ENCODE measurements at regions not wholly inside any gene's neighbourhood (a gene's known extent, or its start where the extent isn't known, plus 50 kb on each side); places are given as distances from the start of the nearest gene placed in this dataset.
"Not testable (repeated sequence)": the region's sequence is repeated elsewhere in the genome, so short reads cannot be mapped to it uniquely, and the experiment has no call there.

GRCh38 chr16:29197494-29198100 lies 208.9 kb downstream of the NPIPB11 start:
- CTCF ChIA-PET; intact Hi-C loops (cut with DNase I, micrococcal nuclease); H3K36me3 Mint-ChIP-seq (ENCODE audit: low read depth); ATAC-seq; H3K27me3 Mint-ChIP-seq; H3K27ac Mint-ChIP-seq; POLR2A ChIA-PET; H3K4me3 Mint-ChIP-seq; H3K9me3 Mint-ChIP-seq (ENCODE audit: low read depth); H3K4me1 Mint-ChIP-seq; DNase-seq: not testable (repeated sequence)

GRCh38 chr16:29196746-29197145 lies 209.8 kb downstream of the NPIPB11 start:
- ATAC-seq; H3K27me3 Mint-ChIP-seq; H3K9me3 Mint-ChIP-seq (ENCODE audit: low read depth); H3K36me3 Mint-ChIP-seq (ENCODE audit: low read depth); POLR2A ChIA-PET; H3K4me1 Mint-ChIP-seq; H3K4me3 Mint-ChIP-seq; DNase-seq; CTCF ChIA-PET; H3K27ac Mint-ChIP-seq; intact Hi-C loops (cut with DNase I, micrococcal nuclease): not testable (repeated sequence)

GRCh38 chr16:29195116-29195872 lies 210.4 kb downstream of the LAT start:
- H3K27me3 Mint-ChIP-seq; H3K36me3 Mint-ChIP-seq (ENCODE audit: low read depth); CTCF ChIA-PET; H3K4me3 Mint-ChIP-seq; H3K4me1 Mint-ChIP-seq; ATAC-seq; POLR2A ChIA-PET; H3K27ac Mint-ChIP-seq; DNase-seq; H3K9me3 Mint-ChIP-seq (ENCODE audit: low read depth); intact Hi-C loops (cut with DNase I, micrococcal nuclease): not testable (repeated sequence)

- CTCF ChIA-PET, result not testable (repeated sequence)
Observed at GRCh38 chr16:29194185-29194844, 209.5 kb downstream of the LAT start.

GRCh38 chr16:29193634-29194033 lies 208.8 kb downstream of the LAT start:
- intact Hi-C loops (cut with DNase I, micrococcal nuclease); H3K36me3 Mint-ChIP-seq (ENCODE audit: low read depth); H3K4me3 Mint-ChIP-seq; ATAC-seq; H3K27me3 Mint-ChIP-seq; H3K27ac Mint-ChIP-seq; H3K9me3 Mint-ChIP-seq (ENCODE audit: low read depth); POLR2A ChIA-PET; CTCF ChIA-PET; DNase-seq; H3K4me1 Mint-ChIP-seq: not testable (repeated sequence)

More at GRCh38 chr16:29194185-29194844, 209.5 kb downstream of the LAT start:
- H3K4me3 Mint-ChIP-seq; H3K27ac Mint-ChIP-seq; intact Hi-C loops (cut with DNase I, micrococcal nuclease); H3K36me3 Mint-ChIP-seq (ENCODE audit: low read depth); H3K4me1 Mint-ChIP-seq; ATAC-seq; DNase-seq; POLR2A ChIA-PET; H3K9me3 Mint-ChIP-seq (ENCODE audit: low read depth); H3K27me3 Mint-ChIP-seq: not testable (repeated sequence)

- POLR2A ChIA-PET; ATAC-seq; H3K36me3 Mint-ChIP-seq (ENCODE audit: low read depth); H3K9me3 Mint-ChIP-seq (ENCODE audit: low read depth); CTCF ChIA-PET; H3K27ac Mint-ChIP-seq; H3K4me3 Mint-ChIP-seq; H3K4me1 Mint-ChIP-seq; DNase-seq; H3K27me3 Mint-ChIP-seq; intact Hi-C loops (cut with DNase I, micrococcal nuclease): not testable (repeated sequence)
Observed at GRCh38 chr16:29193248-29193574, 208.4 kb downstream of the LAT start.

GRCh38 chr16:29192329-29193247 lies 207.7 kb downstream of the LAT start:
- ChIA-PET POLR2A (no interaction called here), CTCF (no interaction called here)
- ATAC-seq (no peak), DNase-seq (peak; percentile 17)
- H3K4me3 Mint-ChIP-seq, result no peak overlapping the region
- no peak overlapping the region for H3K27ac Mint-ChIP-seq
- H3K4me1 Mint-ChIP-seq, result no peaks in the 10 kb centered on the region
- intact Hi-C loops (cut with DNase I, micrococcal nuclease), result no loop called here
- H3K36me3 Mint-ChIP-seq (ENCODE audit: low read depth), result no peaks in the 10 kb centered on the region
- H3K9me3 Mint-ChIP-seq (ENCODE audit: low read depth), result no peaks in the 10 kb centered on the region
- no peaks in the 10 kb centered on the region for H3K27me3 Mint-ChIP-seq

GRCh38 chr16:29191636-29192180 lies 206.9 kb downstream of the LAT start:
- H3K4me1 Mint-ChIP-seq, CTCF ChIA-PET: not testable (repeated sequence)

GRCh38 chr16:29190553-29191431 lies 205.9 kb downstream of the LAT start:
- CTCF ChIA-PET; ATAC-seq; intact Hi-C loops (cut with DNase I, micrococcal nuclease): not testable (repeated sequence)

More at GRCh38 chr16:29191636-29192180, 206.9 kb downstream of the LAT start:
- H3K4me3 Mint-ChIP-seq; DNase-seq; intact Hi-C loops (cut with DNase I, micrococcal nuclease); ATAC-seq; H3K27me3 Mint-ChIP-seq; H3K9me3 Mint-ChIP-seq (ENCODE audit: low read depth); POLR2A ChIA-PET; H3K27ac Mint-ChIP-seq; H3K36me3 Mint-ChIP-seq (ENCODE audit: low read depth): not testable (repeated sequence)

GRCh38 chr16:29188806-29189205 lies 204.0 kb downstream of the LAT start:
- ATAC-seq, CTCF ChIA-PET: not testable (repeated sequence)

More at GRCh38 chr16:29190553-29191431, 205.9 kb downstream of the LAT start:
- H3K27me3 Mint-ChIP-seq; H3K9me3 Mint-ChIP-seq (ENCODE audit: low read depth); H3K4me1 Mint-ChIP-seq; H3K4me3 Mint-ChIP-seq; POLR2A ChIA-PET; H3K27ac Mint-ChIP-seq; DNase-seq; H3K36me3 Mint-ChIP-seq (ENCODE audit: low read depth): not testable (repeated sequence)

More at GRCh38 chr16:29188806-29189205, 204.0 kb downstream of the LAT start:
- H3K4me3 Mint-ChIP-seq; intact Hi-C loops (cut with DNase I, micrococcal nuclease); H3K9me3 Mint-ChIP-seq (ENCODE audit: low read depth); POLR2A ChIA-PET; H3K27ac Mint-ChIP-seq; H3K36me3 Mint-ChIP-seq (ENCODE audit: low read depth); H3K4me1 Mint-ChIP-seq; H3K27me3 Mint-ChIP-seq; DNase-seq: not testable (repeated sequence)

All from activated CD4-positive, alpha-beta T cell treated with anti-CD3 and anti-CD28 coated beads for 36 hours (primary cell).